ENCODE measurements at regions not wholly inside any gene's neighbourhood (a gene's known extent, or its start where the extent isn't known, plus 50 kb on each side); places are given as distances from the start of the nearest gene placed in this dataset.

GRCh38 chr7:68125168-68125567 lies 1128.5 kb downstream of the TYW1 start:
- H3K4me1 ChIP-seq (ENCODE audit: control extremely low read depth in 1 of 4, control insufficient read depth in 4 of 4, insufficient read depth in 4 of 4, low read length in 3 of 4): no peaks in the 10 kb centered on the region
- peaks cover 0 to 3% (median 0%) of the 10 kb centered on the region in 5 experiments for H3K9me3 ChIP-seq (ENCODE audit: control extremely low read depth in 1 of 5, control insufficient read depth in 4 of 5, insufficient read depth in 2 of 5, low read depth in 1 of 5, low read length in 4 of 5)
- DNase-seq: no peak
- WGBS (ENCODE audit: insufficient coverage): 88% methylated on average over 2 of the region's 2 CpGs
- POLR2A ChIA-PET: interaction anchor here (0.6 kb wide), 1 partner anchor 100 kb away, joined by 3 read pairs; no protein-coding TSS in a partner anchor
- CTCF ChIA-PET: no interaction called here
- no peaks in the 10 kb centered on the region for H3K27me3 ChIP-seq (replicated peaks in 2 of 5; ENCODE audit: control insufficient read depth in 4 of 5, insufficient read depth in 5 of 5, low read length in 4 of 5)
- no peaks in the 10 kb centered on the region for H3K36me3 ChIP-seq (ENCODE audit: control insufficient read depth in 4 of 4, insufficient read depth in 4 of 4, low read length in 3 of 4)
- H3K27ac ChIP-seq (ENCODE audit: insufficient read depth in 1 of 2, low read depth in 1 of 2, low read length in 2 of 2, poor library complexity in 1 of 2, severe bottlenecking in 2 of 2): no peak overlapping the region
- no peak overlapping the region for H3K4me3 ChIP-seq (ENCODE audit: control insufficient read depth in 1 of 7, extremely low read depth in 1 of 7, insufficient read depth in 4 of 7, low read depth in 2 of 7, low read length in 6 of 7)

GRCh38 chr7:68133045-68133444 lies 1136.4 kb downstream of the TYW1 start:
- Histone ChIP-seq H3K4me3 (ENCODE audit: control insufficient read depth in 1 of 7, extremely low read depth in 1 of 7, insufficient read depth in 4 of 7, low read depth in 2 of 7, low read length in 6 of 7) (no peak overlapping the region), H3K27ac (ENCODE audit: insufficient read depth in 1 of 2, low read depth in 1 of 2, low read length in 2 of 2, poor library complexity in 1 of 2, severe bottlenecking in 2 of 2) (no peak overlapping the region), H3K4me1 (ENCODE audit: control extremely low read depth in 1 of 4, control insufficient read depth in 4 of 4, insufficient read depth in 4 of 4, low read length in 3 of 4) (no peaks in the 10 kb centered on the region), H3K9me3 (ENCODE audit: control extremely low read depth in 1 of 5, control insufficient read depth in 4 of 5, insufficient read depth in 2 of 5, low read depth in 1 of 5, low read length in 4 of 5) (no peaks in the 10 kb centered on the region), H3K27me3 (replicated peaks in 2 of 5; ENCODE audit: control insufficient read depth in 4 of 5, insufficient read depth in 5 of 5, low read length in 4 of 5) (no peaks in the 10 kb centered on the region), H3K36me3 (ENCODE audit: control insufficient read depth in 4 of 4, insufficient read depth in 4 of 4, low read length in 3 of 4) (no peaks in the 10 kb centered on the region)
- ChIA-PET POLR2A (no interaction called here), CTCF (no interaction called here)
- DNase-seq: no peak
- 96% methylated on average over 5 of the region's 6 CpGs for WGBS (ENCODE audit: insufficient coverage)

DNA sequence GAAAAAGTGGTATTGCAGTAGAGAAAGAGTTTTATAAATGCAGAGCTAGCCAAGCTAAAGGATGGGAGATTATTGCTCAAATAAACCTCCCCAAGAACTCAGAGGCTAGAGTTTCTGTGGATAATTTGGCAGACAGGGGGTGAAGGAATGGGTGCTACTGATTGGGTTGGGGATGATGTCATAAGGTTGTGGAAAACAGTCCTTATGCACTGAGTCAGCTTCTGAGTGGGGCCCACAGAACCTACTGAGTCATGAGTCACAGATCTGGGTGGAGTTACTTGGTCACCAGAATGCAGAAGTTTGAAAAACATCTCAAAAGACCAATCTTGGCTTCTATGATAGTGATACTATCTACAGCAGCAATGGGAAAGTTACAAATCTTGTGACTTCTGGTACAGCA lies 1146.7 kb downstream of the TYW1 start:
- no peak overlapping the region for H3K27ac ChIP-seq (ENCODE audit: insufficient read depth in 1 of 2, low read depth in 1 of 2, low read length in 2 of 2, poor library complexity in 1 of 2, severe bottlenecking in 2 of 2)
- no peaks in the 10 kb centered on the region for H3K36me3 ChIP-seq (ENCODE audit: control insufficient read depth in 4 of 4, insufficient read depth in 4 of 4, low read length in 3 of 4)
- no peaks in the 10 kb centered on the region for H3K4me1 ChIP-seq (ENCODE audit: control extremely low read depth in 1 of 4, control insufficient read depth in 4 of 4, insufficient read depth in 4 of 4, low read length in 3 of 4)
- DNase-seq: no peak
- H3K4me3 ChIP-seq (ENCODE audit: control insufficient read depth in 1 of 7, extremely low read depth in 1 of 7, insufficient read depth in 4 of 7, low read depth in 2 of 7, low read length in 6 of 7): no peak overlapping the region
- ChIA-PET POLR2A (no interaction called here), CTCF (no interaction called here)
- H3K9me3 ChIP-seq (ENCODE audit: control extremely low read depth in 1 of 5, control insufficient read depth in 4 of 5, insufficient read depth in 2 of 5, low read depth in 1 of 5, low read length in 4 of 5): peaks cover 3 to 9% (median 4%) of the 10 kb centered on the region in 5 experiments
- no peaks in the 10 kb centered on the region for H3K27me3 ChIP-seq (replicated peaks in 2 of 5; ENCODE audit: control insufficient read depth in 4 of 5, insufficient read depth in 5 of 5, low read length in 4 of 5)

GRCh38 chr7:68146983-68147382 lies 1150.3 kb downstream of the TYW1 start:
- ChIA-PET POLR2A (no interaction called here), CTCF (no interaction called here)
- no peak for DNase-seq
- Histone ChIP-seq H3K4me3 (ENCODE audit: control insufficient read depth in 1 of 7, extremely low read depth in 1 of 7, insufficient read depth in 4 of 7, low read depth in 2 of 7, low read length in 6 of 7) (no peak overlapping the region), H3K27me3 (replicated peaks in 2 of 5; ENCODE audit: control insufficient read depth in 4 of 5, insufficient read depth in 5 of 5, low read length in 4 of 5) (no peaks in the 10 kb centered on the region), H3K4me1 (ENCODE audit: control extremely low read depth in 1 of 4, control insufficient read depth in 4 of 4, insufficient read depth in 4 of 4, low read length in 3 of 4) (no peaks in the 10 kb centered on the region), H3K36me3 (ENCODE audit: control insufficient read depth in 4 of 4, insufficient read depth in 4 of 4, low read length in 3 of 4) (no peaks in the 10 kb centered on the region), H3K27ac (ENCODE audit: insufficient read depth in 1 of 2, low read depth in 1 of 2, low read length in 2 of 2, poor library complexity in 1 of 2, severe bottlenecking in 2 of 2) (no peak overlapping the region), H3K9me3 (ENCODE audit: control extremely low read depth in 1 of 5, control insufficient read depth in 4 of 5, insufficient read depth in 2 of 5, low read depth in 1 of 5, low read length in 4 of 5) (peaks cover 3 to 9% (median 4%) of the 10 kb centered on the region in 5 experiments)
- no CpG with 5 or more reads among the region's 1 CpG for WGBS (ENCODE audit: insufficient coverage)

GRCh38 chr7:68147614-68148238 lies 1151.1 kb downstream of the TYW1 start:
- H3K36me3 ChIP-seq (ENCODE audit: control insufficient read depth in 4 of 4, insufficient read depth in 4 of 4, low read length in 3 of 4): no peaks in the 10 kb centered on the region
- H3K27ac ChIP-seq (ENCODE audit: insufficient read depth in 1 of 2, low read depth in 1 of 2, low read length in 2 of 2, poor library complexity in 1 of 2, severe bottlenecking in 2 of 2): no peak overlapping the region
- peaks cover 0 to 9% (median 3%) of the 10 kb centered on the region in 5 experiments for H3K9me3 ChIP-seq (ENCODE audit: control extremely low read depth in 1 of 5, control insufficient read depth in 4 of 5, insufficient read depth in 2 of 5, low read depth in 1 of 5, low read length in 4 of 5)
- no peaks in the 10 kb centered on the region for H3K27me3 ChIP-seq (replicated peaks in 2 of 5; ENCODE audit: control insufficient read depth in 4 of 5, insufficient read depth in 5 of 5, low read length in 4 of 5)
- no peaks in the 10 kb centered on the region for H3K4me1 ChIP-seq (ENCODE audit: control extremely low read depth in 1 of 4, control insufficient read depth in 4 of 4, insufficient read depth in 4 of 4, low read length in 3 of 4)
- ChIA-PET POLR2A (no interaction called here), CTCF (no interaction called here)
- H3K4me3 ChIP-seq (ENCODE audit: control insufficient read depth in 1 of 7, extremely low read depth in 1 of 7, insufficient read depth in 4 of 7, low read depth in 2 of 7, low read length in 6 of 7): no peak overlapping the region
- 90% methylated on average over 3 of the region's 3 CpGs for WGBS (ENCODE audit: insufficient coverage)
- DNase-seq: no peak

- WGBS (ENCODE audit: insufficient coverage): no CpG with 5 or more reads among the region's 2 CpGs
- no peak overlapping the region for H3K27ac ChIP-seq (ENCODE audit: insufficient read depth in 1 of 2, low read depth in 1 of 2, low read length in 2 of 2, poor library complexity in 1 of 2, severe bottlenecking in 2 of 2)
- no peaks in the 10 kb centered on the region for H3K36me3 ChIP-seq (ENCODE audit: control insufficient read depth in 4 of 4, insufficient read depth in 4 of 4, low read length in 3 of 4)
- H3K4me1 ChIP-seq (ENCODE audit: control extremely low read depth in 1 of 4, control insufficient read depth in 4 of 4, insufficient read depth in 4 of 4, low read length in 3 of 4): no peaks in the 10 kb centered on the region
- ChIA-PET POLR2A (no interaction called here), CTCF (no interaction called here)
- H3K4me3 ChIP-seq (ENCODE audit: control insufficient read depth in 1 of 7, extremely low read depth in 1 of 7, insufficient read depth in 4 of 7, low read depth in 2 of 7, low read length in 6 of 7): no peak overlapping the region
- DNase-seq: no peak
- no peaks in the 10 kb centered on the region for H3K27me3 ChIP-seq (replicated peaks in 2 of 5; ENCODE audit: control insufficient read depth in 4 of 5, insufficient read depth in 5 of 5, low read length in 4 of 5)
- peaks cover 0 to 6% (median 3%) of the 10 kb centered on the region in 5 experiments for H3K9me3 ChIP-seq (ENCODE audit: control extremely low read depth in 1 of 5, control insufficient read depth in 4 of 5, insufficient read depth in 2 of 5, low read depth in 1 of 5, low read length in 4 of 5)
Measured at GRCh38 chr7:68148440-68148839, 1151.8 kb downstream of the TYW1 start.

GRCh38 chr7:68152205-68152604 lies 1155.6 kb downstream of the TYW1 start:
- no peak overlapping the region for H3K4me3 ChIP-seq (ENCODE audit: control insufficient read depth in 1 of 7, extremely low read depth in 1 of 7, insufficient read depth in 4 of 7, low read depth in 2 of 7, low read length in 6 of 7)
- ChIA-PET POLR2A (no interaction called here), CTCF (no interaction called here)
- no peak for DNase-seq
- peaks cover 0 to 7% (median 0%) of the 10 kb centered on the region in 5 experiments for H3K9me3 ChIP-seq (ENCODE audit: control extremely low read depth in 1 of 5, control insufficient read depth in 4 of 5, insufficient read depth in 2 of 5, low read depth in 1 of 5, low read length in 4 of 5)
- H3K4me1 ChIP-seq (ENCODE audit: control extremely low read depth in 1 of 4, control insufficient read depth in 4 of 4, insufficient read depth in 4 of 4, low read length in 3 of 4): no peaks in the 10 kb centered on the region
- H3K27ac ChIP-seq (ENCODE audit: insufficient read depth in 1 of 2, low read depth in 1 of 2, low read length in 2 of 2, poor library complexity in 1 of 2, severe bottlenecking in 2 of 2): no peak overlapping the region
- WGBS (ENCODE audit: insufficient coverage): 60% methylated on average over 1 of the region's 2 CpGs
- no peaks in the 10 kb centered on the region for H3K27me3 ChIP-seq (replicated peaks in 2 of 5; ENCODE audit: control insufficient read depth in 4 of 5, insufficient read depth in 5 of 5, low read length in 4 of 5)
- no peaks in the 10 kb centered on the region for H3K36me3 ChIP-seq (ENCODE audit: control insufficient read depth in 4 of 4, insufficient read depth in 4 of 4, low read length in 3 of 4)
